HCT116 (cell line): ENCODE measurements at regions not wholly inside any gene's neighbourhood (a gene's known extent, or its start where the extent isn't known, plus 50 kb on each side); places are given as distances from the start of the nearest gene placed in this dataset.

ENCODE experiments used
- CTCF ChIP-seq, 3 experiments: fragments of 200-600 bp in 1 of 3; sonication (generic) in 1 of 3; IDR thresholded peaks in 2 of 3; conservative IDR thresholded peaks in 1 of 3; 2 replicates each; pipeline ENCODE4 v1.5.1; 2012 to 2017; ENCODE audit warnings: low read depth in 2 of 3, low read length in 2 of 3, antibody characterized with exemption in 1 of 3, borderline replicate concordance in 1 of 3, control low read depth in 1 of 3, mild to moderate bottlenecking in 1 of 3, mixed read lengths in 1 of 3, mixed run types in 1 of 3, moderate library complexity in 1 of 3; ENCODE audit not compliant: insufficient read depth in 1 of 3
- EGR1 ChIP-seq: IDR thresholded peaks from 2 replicates; pipeline ENCODE4 v1.6.1; 2012; ENCODE audit warnings: low read depth
- EZH2 ChIP-seq: fragments of 200-600 bp; sonication (generic); IDR thresholded peaks from 2 replicates; pipeline ENCODE4 v1.6.1; 2017; ENCODE audit warnings: antibody characterized with exemption, mixed run types
- POLR2A ChIP-seq: IDR thresholded peaks from 2 replicates; pipeline ENCODE4 v1.7.0; 2011; ENCODE audit warnings: borderline replicate concordance; ENCODE audit not compliant: insufficient read depth, insufficient read length; ENCODE audit errors: extremely low read depth
- POLR2AphosphoS5 ChIP-seq: IDR thresholded peaks from 2 replicates; pipeline ENCODE4 v1.6.1; 2011; ENCODE audit warnings: mild to moderate bottlenecking, low read depth, low read length, moderate library complexity
- RAD21 ChIP-seq: IDR thresholded peaks from 2 replicates; pipeline ENCODE4 v1.6.1; 2012; ENCODE audit warnings: low read depth, mild to moderate bottlenecking
- ZBTB33 ChIP-seq: IDR thresholded peaks from 2 replicates; pipeline ENCODE4 v1.6.1; 2011; ENCODE audit warnings: mild to moderate bottlenecking, low read length, moderate library complexity; ENCODE audit not compliant: insufficient replicate concordance; ENCODE audit errors: extremely low read depth

GRCh38 chr6:147103694-147104093, 100.5 kb upstream of the STXBP5 start:
- no peak for TF ChIP-seq EZH2
- TF ChIP-seq CTCF (IDR thresholded peaks at IDR 0.05 in 2 of 3, conservative IDR thresholded peaks at IDR 0.05 in 1 of 3; ENCODE audit: borderline replicate concordance in 1 of 3, insufficient read depth in 1 of 3, low read depth in 2 of 3, low read length in 2 of 3), result no peak
- no peak for TF ChIP-seq POLR2AphosphoS5
- TF ChIP-seq ZBTB33, result no peak
- TF ChIP-seq RAD21, result no peak
- TF ChIP-seq POLR2A, result no peak
- TF ChIP-seq EGR1, result no peak
